GM12878 (cell line): ENCODE measurements at regions not wholly inside any gene's neighbourhood (a gene's known extent, or its start where the extent isn't known, plus 50 kb on each side); places are given as distances from the start of the nearest gene placed in this dataset.

Experiments
- ATAC-seq: fragments of 200-7000 bp; cut with Tn5 transposase; 3 replicates; pipeline ENCODE4 v1.9.1; 2020; ENCODE audit warnings: mild to moderate bottlenecking, moderate library complexity
- BruUV-seq: library from RNA; stranded (reverse); fragments of 400-500 nt; replicated peaks from 2 replicates; lab custom pipeline; 2021; lab: Mats Ljungman, UMichigan
- CTCF ChIA-PET: fragments of 300-600 bp; sonication (Branson Sonifier 250); formaldehyde crosslinking; extraction: SDS; loops from one replicate; lab custom pipeline; 2021; ENCODE audit warnings: inconsistent platforms; lab: Yijun Ruan, JAX
- POLR2A ChIA-PET: fragments of 350-600 bp; formaldehyde crosslinking; extraction: SDS; loops from one replicate; lab custom pipeline; 2021; ENCODE audit warnings: inconsistent platforms; lab: Charles Lee
- RAD21 ChIA-PET: fragments of 300-600 bp; sonication (Branson Sonifier 250); formaldehyde crosslinking; loops from one replicate; lab custom pipeline; 2023; ENCODE audit warnings: antibody characterized with exemption; ENCODE audit not compliant: unreplicated experiment; lab: Charles Lee
- SMC1A ChIA-PET: fragments of 300-600 bp; sonication (Branson Sonifier 250); formaldehyde crosslinking; loops from one replicate; lab custom pipeline; 2023; ENCODE audit not compliant: unreplicated experiment, uncharacterized antibody; lab: Charles Lee
- DNase-seq: peaks from one replicate; pipeline ENCODE4 v3.0.0-alpha.2; 2011; ENCODE audit warnings: low read depth, low spot score
- FAIRE-seq: peaks from 3 replicates; lab custom pipeline; 2011; peaks lifted over from hg19 to GRCh38; lab: Jason Lieb, UNC
- H2AFZ ChIP-seq: 2 replicates; pipeline ENCODE4 v1.6.0; 2011; ENCODE audit warnings: low read depth, low read length, control low read depth; ENCODE audit not compliant: control insufficient read depth
- H3K27ac ChIP-seq: 2 replicates; pipeline ENCODE4 v1.5.1; 2011; ENCODE audit warnings: control low read depth; ENCODE audit not compliant: control insufficient read depth, insufficient read depth
- H3K27me3 ChIP-seq, 2 experiments: replicated peaks in 1 of 2; 2 replicates each; pipeline versions ENCODE4 v1.6.0 to v1.6.1; 2011; ENCODE audit warnings: low read length in 1 of 2; ENCODE audit not compliant: control insufficient read depth in 2 of 2, insufficient read depth in 2 of 2
- H3K36me3 ChIP-seq, 2 experiments: 2 replicates each; pipeline ENCODE4 v1.5.1; 2011; ENCODE audit warnings: low read length in 1 of 2; ENCODE audit not compliant: control insufficient read depth in 2 of 2, insufficient read depth in 2 of 2
- H3K4me1 ChIP-seq: 2 replicates; pipeline ENCODE4 v1.6.1; 2011; ENCODE audit warnings: mild to moderate bottlenecking, low read length, moderate library complexity, mixed read lengths; ENCODE audit not compliant: control insufficient read depth, insufficient read depth
- H3K4me2 ChIP-seq: 2 replicates; pipeline ENCODE4 v1.6.0; 2011; ENCODE audit warnings: control low read depth; ENCODE audit not compliant: control insufficient read depth, insufficient read depth
- H3K4me3 ChIP-seq: fragments of 200-600 bp; sonication (generic); 2 replicates; pipeline ENCODE4 v1.5.1; 2016
- H3K79me2 ChIP-seq: 2 replicates; pipeline ENCODE4 v1.6.0; 2011; ENCODE audit warnings: low read length; ENCODE audit not compliant: control insufficient read depth, insufficient read depth
- H3K9ac ChIP-seq: 2 replicates; pipeline ENCODE4 v1.8.0; 2011; ENCODE audit warnings: low read length, control low read depth, mixed read lengths; ENCODE audit not compliant: control insufficient read depth, insufficient read depth
- H3K9me3 ChIP-seq: replicated peaks from 3 replicates; pipeline ENCODE4 v1.5.1; 2011; ENCODE audit warnings: mild to moderate bottlenecking, low read length; ENCODE audit not compliant: control insufficient read depth, insufficient read depth
- H4K20me1 ChIP-seq: 2 replicates; pipeline ENCODE4 v1.6.0; 2011; ENCODE audit not compliant: control insufficient read depth, insufficient read depth
- BACH1 ChIP-seq: fragments of 450-650 bp; IDR thresholded peaks from 2 replicates; pipeline ENCODE4 v1.6.1; 2017; ENCODE audit warnings: mild to moderate bottlenecking, borderline replicate concordance
- CREM ChIP-seq: IDR thresholded peaks from 2 replicates; pipeline ENCODE4 v1.6.1; 2014; ENCODE audit warnings: antibody characterized with exemption, low read depth
- ETV6 ChIP-seq, 2 experiments: fragments of 450-650 bp in 1 of 2; IDR thresholded peaks in 1 of 2; conservative IDR thresholded peaks in 1 of 2; 2 replicates each; pipeline ENCODE4 v1.6.1; 2014; ENCODE audit warnings: antibody characterized with exemption in 1 of 2, borderline replicate concordance in 1 of 2, low read depth in 1 of 2, mild to moderate bottlenecking in 1 of 2, moderate library complexity in 1 of 2
- FOXM1 ChIP-seq: IDR thresholded peaks from 2 replicates; pipeline ENCODE4 v1.6.1; 2012; ENCODE audit warnings: low read depth, mild to moderate bottlenecking, inconsistent platforms, low read length, moderate library complexity
- IKZF2 ChIP-seq, 2 experiments: fragments of 450-650 bp; IDR thresholded peaks; 2 replicates each; pipeline ENCODE4 v1.6.1; 2017; ENCODE audit warnings: mild to moderate bottlenecking in 2 of 2, moderate library complexity in 2 of 2
- MEF2B ChIP-seq: fragments of 450-650 bp; IDR thresholded peaks from 2 replicates; pipeline ENCODE4 v1.6.1; 2018; ENCODE audit warnings: mild to moderate bottlenecking, moderate library complexity; ENCODE audit not compliant: partially characterized antibody, poor library complexity, severe bottlenecking
- NFXL1 ChIP-seq: fragments of 450-650 bp; IDR thresholded peaks from 2 replicates; pipeline ENCODE4 v1.6.1; 2017; ENCODE audit warnings: antibody characterized with exemption, mild to moderate bottlenecking, borderline replicate concordance
- PAX5 ChIP-seq: IDR thresholded peaks from 2 replicates; pipeline ENCODE4 v1.6.1; 2011; ENCODE audit warnings: low read depth, low read length, borderline replicate concordance
- PRDM15 ChIP-seq: fragments of 450-650 bp; formaldehyde crosslinking; IDR thresholded peaks from 2 replicates; pipeline ENCODE4 v1.4.0; 2020; ENCODE audit warnings: mild to moderate bottlenecking, moderate library complexity
- RAD21 ChIP-seq: IDR thresholded peaks from 2 replicates; pipeline ENCODE4 v1.6.1; 2011; ENCODE audit warnings: mild to moderate bottlenecking, low read depth, low read length, moderate library complexity; ENCODE audit not compliant: insufficient read depth
- TBL1XR1 ChIP-seq: IDR thresholded peaks from 2 replicates; pipeline ENCODE4 v1.6.1; 2012; ENCODE audit warnings: low read depth, low read length, improper control_type of control experiment
- ZBTB4 ChIP-seq: fragments of 450-650 bp; formaldehyde crosslinking; IDR thresholded peaks from 2 replicates; pipeline ENCODE4 v1.4.0; 2022; ENCODE audit warnings: mild to moderate bottlenecking, moderate library complexity
- WGBS: methylation state at CpG from one replicate; pipeline ENCODE4 v1.1.6; 2016; ENCODE audit warnings: low lambda C conversion rate; ENCODE audit not compliant: insufficient replicate concordance, insufficient coverage; ENCODE audit errors: missing lambda C conversion rate; 5-methylcytosine and 5-hydroxymethylcytosine counted together
- in situ Hi-C: fragments of 300-500 bp; cut with MboI; formaldehyde crosslinking; loops from 9 replicates; pipeline ENCODE4 v1.14.3; 2018; ENCODE audit warnings: mixed read lengths
- intact Hi-C: fragments of 100-400 bp; cut with micrococcal nuclease; formaldehyde crosslinking; loops from one replicate; pipeline ENCODE4 v1.14.2; 2022; ENCODE audit not compliant: unreplicated experiment
- TF ChIP-seq, protein P1 (sequence below): IDR thresholded peaks from 2 replicates; pipeline ENCODE4 v1.6.1; 2011; ENCODE audit warnings: borderline replicate concordance, low read depth, mild to moderate bottlenecking, moderate library complexity, low read length; ENCODE audit not compliant: insufficient read depth, poor library complexity, severe bottlenecking
- TF ChIP-seq, protein P2 (sequence below): IDR thresholded peaks from 2 replicates; pipeline ENCODE4 v1.6.1; 2012; ENCODE audit warnings: low read depth, low read length, improper control_type of control experiment

DNA sequence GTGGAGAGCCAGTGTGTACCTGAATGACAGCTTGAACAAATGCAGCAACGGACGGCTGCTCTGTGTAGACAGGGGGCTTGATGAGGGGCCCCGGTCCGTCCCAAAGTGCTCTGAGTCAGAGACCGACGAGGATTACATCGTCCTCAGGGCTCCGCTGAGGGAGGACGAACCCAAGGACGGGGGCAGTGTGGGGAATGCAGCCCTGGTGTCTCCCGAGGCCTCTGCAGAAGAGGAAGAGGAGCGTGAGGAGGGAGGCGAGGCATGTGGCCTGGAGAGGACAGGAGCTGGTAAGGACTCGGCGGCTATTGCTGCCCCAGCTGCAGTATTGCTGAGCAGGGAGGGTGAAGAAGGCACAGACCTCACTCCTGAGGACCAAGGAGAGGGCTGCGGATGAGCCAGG, 54.4 kb upstream of the WNT7A start:
- Histone ChIP-seq H3K9ac (no peak overlapping the region), H4K20me1 (no peaks in the 10 kb centered on the region), H3K4me3 (no peak overlapping the region), H2AFZ (no peak overlapping the region), H3K27me3 (no peaks in the 10 kb centered on the region; a peak in 1 of 4 replicates), H3K9me3 (no peaks in the 10 kb centered on the region; the same call in 2 of the 3 replicates), H3K79me2 (no peaks in the 10 kb centered on the region), H3K4me1 (no peaks in the 10 kb centered on the region), H3K36me3 (no peaks in the 10 kb centered on the region), H3K4me2 (no peak overlapping the region), H3K27ac (no peak overlapping the region)
- ChIA-PET RAD21 (no interaction called here), POLR2A (no interaction called here), SMC1A (no interaction called here), CTCF (no interaction called here)
- in situ Hi-C loops = no loop called here
- DNase-seq = no peak
- 43% methylated on average over 16 of the region's 16 CpGs for WGBS
- no peak for ATAC-seq
- no TSS peak for BruUV-seq
- FAIRE-seq = no peak
- intact Hi-C loops = no loop called here
- no peak for TF ChIP-seq FOXM1
- no peak for TF ChIP-seq PRDM15 (CRISPR knock-in tag)
- TF ChIP-seq IKZF2 (IDR thresholded peaks at IDR 0.05) = no peak
- no peak for TF ChIP-seq NFXL1
- no peak for TF ChIP-seq RAD21
- no peak for TF ChIP-seq PAX5
- TF ChIP-seq TBL1XR1 = no peak
- TF ChIP-seq MEF2B = no peak
- no peak for TF ChIP-seq ETV6 (conservative IDR thresholded peaks at IDR 0.05 in 1 of 2, IDR thresholded peaks at IDR 0.05 in 1 of 2; ENCODE audit: borderline replicate concordance in 1 of 2, low read depth in 1 of 2)
- no peak for TF ChIP-seq BACH1
- no peak for TF ChIP-seq ZBTB4
- TF ChIP-seq, protein P1, sequence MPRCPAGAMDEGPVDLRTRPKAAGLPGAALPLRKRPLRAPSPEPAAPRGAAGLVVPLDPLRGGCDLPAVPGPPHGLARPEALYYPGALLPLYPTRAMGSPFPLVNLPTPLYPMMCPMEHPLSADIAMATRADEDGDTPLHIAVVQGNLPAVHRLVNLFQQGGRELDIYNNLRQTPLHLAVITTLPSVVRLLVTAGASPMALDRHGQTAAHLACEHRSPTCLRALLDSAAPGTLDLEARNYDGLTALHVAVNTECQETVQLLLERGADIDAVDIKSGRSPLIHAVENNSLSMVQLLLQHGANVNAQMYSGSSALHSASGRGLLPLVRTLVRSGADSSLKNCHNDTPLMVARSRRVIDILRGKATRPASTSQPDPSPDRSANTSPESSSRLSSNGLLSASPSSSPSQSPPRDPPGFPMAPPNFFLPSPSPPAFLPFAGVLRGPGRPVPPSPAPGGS = no peak
- TF ChIP-seq CREM = no peak
- TF ChIP-seq, protein P2, sequence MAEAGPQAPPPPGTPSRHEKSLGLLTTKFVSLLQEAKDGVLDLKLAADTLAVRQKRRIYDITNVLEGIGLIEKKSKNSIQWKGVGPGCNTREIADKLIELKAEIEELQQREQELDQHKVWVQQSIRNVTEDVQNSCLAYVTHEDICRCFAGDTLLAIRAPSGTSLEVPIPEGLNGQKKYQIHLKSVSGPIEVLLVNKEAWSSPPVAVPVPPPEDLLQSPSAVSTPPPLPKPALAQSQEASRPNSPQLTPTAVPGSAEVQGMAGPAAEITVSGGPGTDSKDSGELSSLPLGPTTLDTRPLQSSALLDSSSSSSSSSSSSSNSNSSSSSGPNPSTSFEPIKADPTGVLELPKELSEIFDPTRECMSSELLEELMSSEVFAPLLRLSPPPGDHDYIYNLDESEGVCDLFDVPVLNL = no peak
